CD4-positive, alpha-beta memory T cell (primary cell): ENCODE measurements at regions not wholly inside any gene's neighbourhood (a gene's known extent, or its start where the extent isn't known, plus 50 kb on each side); places are given as distances from the start of the nearest gene placed in this dataset.
"Not testable (repeated sequence)": the region's sequence is repeated elsewhere in the genome, so short reads cannot be mapped to it uniquely, and the experiment has no call there.

Experiments used
- CTCF ChIA-PET: fragments of 350-600 bp; sonication (Branson Sonifier 250); formaldehyde crosslinking; loops from one replicate; lab custom pipeline; 2021; ENCODE audit warnings: inconsistent platforms; ENCODE audit not compliant: partially characterized antibody; lab: Charles Lee
- POLR2A ChIA-PET: fragments of 350-600 bp; sonication (Branson Sonifier 250); formaldehyde crosslinking; loops from one replicate; lab custom pipeline; 2021; ENCODE audit not compliant: partially characterized antibody; lab: Charles Lee
- DNase-seq, 5 donors: peaks; one replicate each; pipeline versions ENCODE4 v3.0.0 to v3.0.0-alpha.2; 2020 to 2022; ENCODE audit warnings: mixed read lengths in 1 of 5
- H3K27ac ChIP-seq: one replicate; pipeline ENCODE4 v1.7.0; 2013; ENCODE audit warnings: low read depth, low read length
- H3K27me3 ChIP-seq: 2 replicates; pipeline ENCODE4 v1.7.0; 2013; ENCODE audit warnings: mild to moderate bottlenecking, low read length, moderate library complexity; ENCODE audit not compliant: insufficient read depth
- H3K36me3 ChIP-seq: 2 replicates; pipeline ENCODE4 v1.7.0; 2013; ENCODE audit warnings: mild to moderate bottlenecking, low read length, moderate library complexity; ENCODE audit not compliant: insufficient read depth
- H3K4me1 ChIP-seq: 2 replicates; pipeline ENCODE4 v1.7.0; 2013; ENCODE audit warnings: mild to moderate bottlenecking, low read length, moderate library complexity; ENCODE audit not compliant: insufficient read depth
- H3K4me3 ChIP-seq, 2 donors: one replicate each; pipeline ENCODE4 v1.7.0; 2013; ENCODE audit warnings: low read length in 2 of 2, mild to moderate bottlenecking in 1 of 2
- H3K9me3 ChIP-seq, 2 donors: one replicate each; pipeline ENCODE4 v1.7.0; 2013; ENCODE audit warnings: low read length in 2 of 2, control low read depth in 1 of 2; ENCODE audit not compliant: control insufficient read depth in 1 of 2
- H3K27ac Mint-ChIP-seq, 7 donors: one replicate each; pipeline ENCODE4 v1.8.0; 2020 to 2021; ENCODE audit warnings: mixed read lengths in 7 of 7, mild to moderate bottlenecking in 6 of 7, inconsistent platforms in 3 of 7, moderate library complexity in 3 of 7
- H3K27me3 Mint-ChIP-seq, 2 donors: one replicate each; pipeline ENCODE4 v1.8.0; 2020 to 2021; ENCODE audit warnings: mixed read lengths in 2 of 2
- H3K36me3 Mint-ChIP-seq, 2 donors: one replicate each; pipeline ENCODE4 v1.8.0; 2020 to 2021; ENCODE audit warnings: mixed read lengths in 2 of 2, inconsistent platforms in 1 of 2, mild to moderate bottlenecking in 1 of 2
- H3K4me1 Mint-ChIP-seq, 4 donors: one replicate each; pipeline ENCODE4 v1.8.0; 2020 to 2021; ENCODE audit warnings: mixed read lengths in 4 of 4, mild to moderate bottlenecking in 1 of 4
- H3K4me3 Mint-ChIP-seq, 8 donors: one replicate each; pipeline ENCODE4 v1.8.0; 2020 to 2021; ENCODE audit warnings: mixed read lengths in 8 of 8, mild to moderate bottlenecking in 7 of 8, moderate library complexity in 6 of 8, inconsistent platforms in 3 of 8
- H3K9me3 Mint-ChIP-seq, 8 donors: one replicate each; pipeline ENCODE4 v1.8.0; 2020 to 2021; ENCODE audit warnings: mixed read lengths in 8 of 8, mild to moderate bottlenecking in 5 of 8, inconsistent platforms in 3 of 8, moderate library complexity in 1 of 8
- intact Hi-C: fragments of 100-400 bp; cut with micrococcal nuclease; formaldehyde crosslinking; loops from one replicate; pipeline ENCODE4 v1.15.1; 2023

DNA sequence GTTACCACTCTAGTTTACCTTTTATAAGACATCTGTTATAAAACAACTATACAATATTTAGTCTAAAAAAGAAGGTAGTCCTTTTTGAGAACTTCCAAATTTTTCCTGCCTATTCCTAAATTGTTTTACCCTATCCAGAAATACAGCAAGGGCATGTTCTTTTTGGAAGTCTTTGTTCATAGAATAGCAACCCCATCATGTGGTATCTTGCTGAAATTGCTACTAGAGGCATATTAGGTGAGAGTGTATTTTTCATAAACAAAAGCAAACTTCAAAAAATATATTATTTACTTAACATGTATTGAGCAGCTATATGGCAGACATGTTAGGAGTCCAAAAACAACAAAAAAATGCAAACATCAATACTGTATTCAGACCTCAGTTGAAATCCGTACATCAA lies 371.8 kb upstream of the NRSN1 start:
- H3K4me3 ChIP-seq = no peak overlapping the region
- no peaks in the 10 kb centered on the region for H3K9me3 ChIP-seq
- no peak overlapping the region for H3K27ac ChIP-seq
- H3K4me1 ChIP-seq = no peaks in the 10 kb centered on the region
- no peak for DNase-seq
- intact Hi-C loops = no loop called here
- Mint-ChIP-seq H3K4me1 (no peaks in the 10 kb centered on the region), H3K27me3 (no peaks in the 10 kb centered on the region), H3K36me3 (no peaks in the 10 kb centered on the region), H3K9me3 (peaks cover 0 to 14% (median 5%) of the 10 kb centered on the region in 8 donors), H3K27ac (no peak overlapping the region), H3K4me3 (no peak overlapping the region)
- no peaks in the 10 kb centered on the region for H3K36me3 ChIP-seq
- CTCF ChIA-PET = no interaction called here
- POLR2A ChIA-PET = no interaction called here
- no peaks in the 10 kb centered on the region for H3K27me3 ChIP-seq

- no peak overlapping the region for H3K27ac Mint-ChIP-seq
- no peaks in the 10 kb centered on the region for H3K27me3 Mint-ChIP-seq
- H3K27ac ChIP-seq = no peak overlapping the region
- intact Hi-C loops = no loop called here
- no peak overlapping the region for H3K4me3 ChIP-seq
- no peaks in the 10 kb centered on the region for H3K27me3 ChIP-seq
- H3K9me3 ChIP-seq = no peaks in the 10 kb centered on the region
- H3K36me3 Mint-ChIP-seq = no peaks in the 10 kb centered on the region
- H3K4me3 Mint-ChIP-seq = no peak overlapping the region
- DNase-seq = no peak
- POLR2A ChIA-PET = no interaction called here
- CTCF ChIA-PET = no interaction called here
- H3K4me1 ChIP-seq = no peaks in the 10 kb centered on the region
- no peaks in the 10 kb centered on the region for H3K36me3 ChIP-seq
- H3K4me1 Mint-ChIP-seq = no peaks in the 10 kb centered on the region
- peaks cover under 1 to 6% (median 4%) of the 10 kb centered on the region in 8 donors for H3K9me3 Mint-ChIP-seq
Measured at GRCh38 chr6:23775127-23775526, 350.9 kb upstream of the NRSN1 start.

GRCh38 chr6:23783901-23784300 lies 342.1 kb upstream of the NRSN1 start:
- H3K4me1 Mint-ChIP-seq = no peaks in the 10 kb centered on the region
- no peaks in the 10 kb centered on the region for H3K36me3 ChIP-seq
- intact Hi-C loops = no loop called here
- no peak overlapping the region for H3K4me3 ChIP-seq
- no peaks in the 10 kb centered on the region for H3K4me1 ChIP-seq
- H3K27ac ChIP-seq = no peak overlapping the region
- POLR2A ChIA-PET = no interaction called here
- H3K9me3 Mint-ChIP-seq = peaks cover 0 to 7% (median 1%) of the 10 kb centered on the region in 8 donors
- CTCF ChIA-PET = no interaction called here
- H3K27me3 ChIP-seq = no peaks in the 10 kb centered on the region
- H3K9me3 ChIP-seq = no peaks in the 10 kb centered on the region
- no peak for DNase-seq
- no peaks in the 10 kb centered on the region for H3K27me3 Mint-ChIP-seq
- H3K36me3 Mint-ChIP-seq = no peaks in the 10 kb centered on the region
- no peak overlapping the region for H3K27ac Mint-ChIP-seq
- H3K4me3 Mint-ChIP-seq = no peak overlapping the region

DNA sequence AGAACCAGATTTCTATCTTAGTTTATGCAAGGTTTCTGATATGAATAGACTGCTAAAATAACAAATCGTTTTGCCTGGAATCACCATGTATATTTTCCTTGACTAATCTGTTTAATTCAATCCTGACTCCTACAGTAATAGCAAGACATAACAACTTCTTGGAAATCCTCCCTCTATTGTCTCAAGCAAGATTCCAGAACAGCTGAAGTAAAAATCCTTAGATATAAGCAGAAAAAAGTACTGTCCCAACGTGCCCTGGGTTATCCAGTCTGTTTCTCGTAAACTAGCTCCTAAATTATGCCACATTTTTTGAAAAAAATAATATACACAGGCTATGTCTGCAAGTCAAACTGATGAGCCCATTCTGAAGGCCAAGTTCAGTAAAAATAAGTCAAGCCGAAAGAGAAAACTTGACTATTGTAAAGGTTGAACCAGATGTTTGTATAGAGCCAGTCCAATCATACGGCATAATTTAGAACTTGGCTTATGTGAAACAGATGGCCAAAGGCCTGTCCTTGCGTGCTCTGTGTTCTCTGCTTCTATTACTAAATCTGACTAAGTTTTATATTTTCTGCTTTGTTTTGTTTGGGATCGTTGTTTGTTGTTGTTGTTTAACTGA lies 341.6 kb upstream of the NRSN1 start:
- intact Hi-C loops = no loop called here
- H3K27ac Mint-ChIP-seq = no peak overlapping the region
- no peaks in the 10 kb centered on the region for H3K9me3 ChIP-seq
- peaks cover 0 to 7% (median 1%) of the 10 kb centered on the region in 8 donors for H3K9me3 Mint-ChIP-seq
- no peaks in the 10 kb centered on the region for H3K27me3 Mint-ChIP-seq
- POLR2A ChIA-PET = no interaction called here
- no peaks in the 10 kb centered on the region for H3K27me3 ChIP-seq
- CTCF ChIA-PET = no interaction called here
- no peaks in the 10 kb centered on the region for H3K4me1 Mint-ChIP-seq
- no peaks in the 10 kb centered on the region for H3K36me3 Mint-ChIP-seq
- H3K4me3 ChIP-seq = no peak overlapping the region
- no peaks in the 10 kb centered on the region for H3K36me3 ChIP-seq
- H3K27ac ChIP-seq = no peak overlapping the region
- no peak overlapping the region for H3K4me3 Mint-ChIP-seq
- H3K4me1 ChIP-seq = no peaks in the 10 kb centered on the region
- no peak for DNase-seq

DNA sequence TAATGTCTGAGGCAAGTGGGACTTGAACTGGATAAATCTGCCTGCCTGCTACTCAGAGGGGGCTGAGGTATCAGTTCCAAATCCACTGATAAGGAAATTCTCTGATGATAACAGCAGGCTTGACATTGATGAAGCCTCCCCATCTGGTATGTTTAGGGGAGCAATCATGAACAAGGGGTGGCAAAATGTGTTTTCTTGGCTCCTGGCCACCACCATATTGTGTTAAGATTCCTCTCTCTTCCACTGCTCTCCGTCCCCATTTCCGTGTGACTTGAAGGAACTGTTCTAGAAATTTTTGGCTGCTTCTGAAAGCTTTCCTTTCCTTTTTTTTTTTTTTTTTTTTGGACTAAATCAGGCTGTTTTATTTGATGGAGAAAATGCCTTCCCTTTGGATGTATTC lies 335.3 kb upstream of the NRSN1 start:
- POLR2A ChIA-PET = no interaction called here
- no peak for DNase-seq
- Histone ChIP-seq H3K9me3 (no peaks in the 10 kb centered on the region), H3K4me3 (no peak overlapping the region), H3K4me1 (no peaks in the 10 kb centered on the region), H3K27me3 (no peaks in the 10 kb centered on the region), H3K27ac (no peak overlapping the region), H3K36me3 (no peaks in the 10 kb centered on the region)
- intact Hi-C loops = no loop called here
- Mint-ChIP-seq H3K27me3 (no peaks in the 10 kb centered on the region), H3K36me3 (no peaks in the 10 kb centered on the region), H3K4me3 (no peak overlapping the region), H3K4me1 (no peaks in the 10 kb centered on the region), H3K9me3 (peaks cover 0 to 7% (median 2%) of the 10 kb centered on the region in 8 donors), H3K27ac (peak overlapping the region in 1 of 7 donors; percentile 61)
- CTCF ChIA-PET = no interaction called here

- H3K36me3 ChIP-seq = no peaks in the 10 kb centered on the region
- Mint-ChIP-seq H3K4me1 (no peaks in the 10 kb centered on the region), H3K27ac (no peak overlapping the region), H3K27me3 (no peaks in the 10 kb centered on the region), H3K4me3 (no peak overlapping the region), H3K9me3 (peaks cover 0 to 7% (median 0%) of the 10 kb centered on the region in 8 donors), H3K36me3 (no peaks in the 10 kb centered on the region)
- H3K27me3 ChIP-seq = no peaks in the 10 kb centered on the region
- ChIA-PET CTCF (no interaction called here), POLR2A (no interaction called here)
- no peak overlapping the region for H3K4me3 ChIP-seq
- intact Hi-C loops = no loop called here
- H3K4me1 ChIP-seq = no peaks in the 10 kb centered on the region
- DNase-seq = no peak
- no peaks in the 10 kb centered on the region for H3K9me3 ChIP-seq
- no peak overlapping the region for H3K27ac ChIP-seq
Measured at GRCh38 chr6:23797041-23797440, 329.0 kb upstream of the NRSN1 start.

DNA sequence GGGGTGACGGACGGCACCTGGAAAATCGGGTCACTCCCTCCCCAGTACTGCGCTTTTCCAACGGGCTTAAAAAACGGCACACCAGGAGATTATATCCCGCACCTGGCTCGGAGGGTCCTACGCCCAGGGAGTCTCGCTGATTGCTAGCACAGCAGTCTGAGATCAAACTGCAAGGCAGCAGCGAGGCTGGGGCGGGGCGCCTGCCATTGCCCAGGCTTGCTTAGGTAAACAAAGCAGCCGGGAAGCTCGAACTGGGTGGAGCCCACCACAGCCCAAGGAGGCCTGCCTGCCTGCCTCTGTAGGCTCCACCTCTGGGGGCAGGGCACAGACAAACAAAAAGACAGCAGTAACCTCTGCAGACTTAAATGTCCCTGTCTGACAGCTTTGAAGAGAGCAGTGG lies 321.7 kb upstream of the NRSN1 start:
- CTCF ChIA-PET, intact Hi-C loops, H3K27me3 ChIP-seq, POLR2A ChIA-PET, H3K36me3 Mint-ChIP-seq, H3K36me3 ChIP-seq, H3K4me1 Mint-ChIP-seq, H3K27ac ChIP-seq, H3K27ac Mint-ChIP-seq, H3K4me1 ChIP-seq, H3K27me3 Mint-ChIP-seq, H3K4me3 Mint-ChIP-seq, H3K9me3 ChIP-seq, H3K4me3 ChIP-seq: not testable (repeated sequence)
- H3K9me3 Mint-ChIP-seq = peaks cover 0 to 10% (median 3%) of the 10 kb centered on the region in 8 donors
- peak in 1 of 5 donors; percentile 19 for DNase-seq

DNA sequence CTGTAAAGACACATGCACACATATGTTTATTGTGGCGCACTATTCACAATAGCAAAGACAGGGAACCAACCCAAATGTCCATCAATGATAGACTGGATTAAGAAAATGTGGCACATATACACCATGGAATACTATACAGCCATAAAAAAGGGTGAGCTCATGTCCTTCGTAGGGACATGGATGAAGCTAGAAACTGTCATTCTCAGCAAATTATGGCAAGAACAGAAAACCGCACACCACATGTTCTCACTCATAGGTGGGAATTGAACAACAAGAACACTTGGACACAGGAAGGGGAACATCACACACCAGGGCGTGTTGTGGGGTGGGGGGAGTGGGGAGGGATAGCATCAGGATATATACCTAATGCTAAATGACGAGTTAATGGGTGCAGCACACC lies 304.9 kb upstream of the NRSN1 start:
- H3K36me3 Mint-ChIP-seq, H3K27ac ChIP-seq, DNase-seq, H3K27me3 ChIP-seq, H3K9me3 ChIP-seq, H3K36me3 ChIP-seq, intact Hi-C loops, H3K4me1 ChIP-seq, POLR2A ChIA-PET, H3K27me3 Mint-ChIP-seq, CTCF ChIA-PET, H3K4me1 Mint-ChIP-seq, H3K27ac Mint-ChIP-seq, H3K4me3 ChIP-seq, H3K4me3 Mint-ChIP-seq: not testable (repeated sequence)
- peaks cover 2 to 12% (median 6%) of the 10 kb centered on the region in 8 donors for H3K9me3 Mint-ChIP-seq
